ENCODE measurements at regions not wholly inside any gene's neighbourhood (a gene's known extent, or its start where the extent isn't known, plus 50 kb on each side); places are given as distances from the start of the nearest gene placed in this dataset.

DNA sequence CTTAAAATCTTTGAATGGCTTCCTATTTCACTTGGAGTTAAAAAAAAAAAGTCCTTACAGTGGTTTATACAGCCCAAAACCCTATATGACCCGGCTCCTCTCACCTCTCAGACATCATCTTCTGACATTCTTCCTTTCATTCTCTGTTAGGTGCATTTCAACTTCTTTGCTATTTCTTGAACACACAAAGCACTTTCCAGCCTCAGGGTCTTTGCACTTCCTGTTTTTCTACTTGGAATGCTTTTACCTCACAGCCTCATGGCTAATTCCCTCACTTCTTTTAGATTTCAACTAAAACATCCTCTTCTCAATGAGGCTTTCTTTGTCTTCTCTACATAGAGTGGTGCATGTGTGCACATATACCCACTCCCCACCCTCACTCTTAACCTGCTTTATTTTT, 91.0 kb upstream of the MB21D2 start:
- Mint-ChIP-seq H3K27ac (ENCODE audit: unreplicated experiment) (no peak overlapping the region), H3K9me3 (ENCODE audit: unreplicated experiment) (peaks cover 5% of the 10 kb centered on the region), H3K4me1 (ENCODE audit: unreplicated experiment) (peaks cover 5% of the 10 kb centered on the region), H3K36me3 (ENCODE audit: low read depth, unreplicated experiment) (no peaks in the 10 kb centered on the region), H3K27me3 (ENCODE audit: unreplicated experiment) (no peaks in the 10 kb centered on the region), H3K4me3 (ENCODE audit: unreplicated experiment) (no peak overlapping the region)
- TF ChIP-seq CTCF (IDR thresholded peaks at IDR 0.05; ENCODE audit: unreplicated experiment): no peak
- DNase-seq (ENCODE audit: low spot score): no peak

GRCh38 chr3:193010191-193010590, 92.5 kb upstream of the MB21D2 start:
- H3K27me3 Mint-ChIP-seq (ENCODE audit: unreplicated experiment): no peaks in the 10 kb centered on the region

DNA sequence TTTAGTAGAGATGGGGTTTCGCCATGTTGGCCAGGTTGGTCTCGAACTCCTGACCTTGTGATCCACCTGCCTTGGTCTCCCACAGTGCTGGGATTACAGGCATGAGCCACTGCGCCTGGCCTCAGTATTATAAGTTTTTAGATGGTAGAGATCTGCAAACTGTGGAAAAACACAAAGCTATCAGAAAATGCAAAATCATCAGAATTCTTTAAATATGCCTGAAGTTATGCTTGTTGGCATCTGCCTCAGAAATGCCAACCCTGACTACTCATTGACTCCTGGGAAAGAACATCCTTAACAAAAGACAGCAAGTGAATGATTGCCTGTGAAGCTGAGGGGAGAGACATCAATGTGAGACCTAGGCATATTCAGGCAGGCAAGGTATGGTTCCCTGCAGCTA, 94.3 kb upstream of the MB21D2 start:
- Mint-ChIP-seq H3K27me3 (ENCODE audit: unreplicated experiment) (peaks cover 1% of the 10 kb centered on the region), H3K4me1 (ENCODE audit: unreplicated experiment) (peaks cover 15% of the 10 kb centered on the region), H3K36me3 (ENCODE audit: low read depth, unreplicated experiment) (no peaks in the 10 kb centered on the region), H3K9me3 (ENCODE audit: unreplicated experiment) (peaks cover 5% of the 10 kb centered on the region), H3K27ac (ENCODE audit: unreplicated experiment) (no peak overlapping the region), H3K4me3 (ENCODE audit: unreplicated experiment) (no peak overlapping the region)
- no peak for TF ChIP-seq CTCF (IDR thresholded peaks at IDR 0.05; ENCODE audit: unreplicated experiment)
- DNase-seq (ENCODE audit: low spot score): no peak

More at GRCh38 chr3:193010191-193010590, 92.5 kb upstream of the MB21D2 start:
- Mint-ChIP-seq H3K27ac (ENCODE audit: unreplicated experiment) (no peak overlapping the region), H3K9me3 (ENCODE audit: unreplicated experiment) (peaks cover 5% of the 10 kb centered on the region), H3K36me3 (ENCODE audit: low read depth, unreplicated experiment) (no peaks in the 10 kb centered on the region), H3K4me3 (ENCODE audit: unreplicated experiment) (no peak overlapping the region), H3K4me1 (ENCODE audit: unreplicated experiment) (peaks cover 5% of the 10 kb centered on the region)
- TF ChIP-seq CTCF (IDR thresholded peaks at IDR 0.05; ENCODE audit: unreplicated experiment): no peak
- DNase-seq (ENCODE audit: low spot score): no peak

GRCh38 chr3:193014902-193015301, 97.2 kb upstream of the MB21D2 start:
- peaks cover 5% of the 10 kb centered on the region for H3K9me3 Mint-ChIP-seq (ENCODE audit: unreplicated experiment)
- peaks cover 1% of the 10 kb centered on the region for H3K27me3 Mint-ChIP-seq (ENCODE audit: unreplicated experiment)
- no peak for DNase-seq (ENCODE audit: low spot score)
- no peak overlapping the region for H3K4me3 Mint-ChIP-seq (ENCODE audit: unreplicated experiment)
- no peak overlapping the region for H3K27ac Mint-ChIP-seq (ENCODE audit: unreplicated experiment)
- H3K36me3 Mint-ChIP-seq (ENCODE audit: low read depth, unreplicated experiment): no peaks in the 10 kb centered on the region
- TF ChIP-seq CTCF (IDR thresholded peaks at IDR 0.05; ENCODE audit: unreplicated experiment): no peak
- peaks cover 22% of the 10 kb centered on the region for H3K4me1 Mint-ChIP-seq (ENCODE audit: unreplicated experiment)

DNA sequence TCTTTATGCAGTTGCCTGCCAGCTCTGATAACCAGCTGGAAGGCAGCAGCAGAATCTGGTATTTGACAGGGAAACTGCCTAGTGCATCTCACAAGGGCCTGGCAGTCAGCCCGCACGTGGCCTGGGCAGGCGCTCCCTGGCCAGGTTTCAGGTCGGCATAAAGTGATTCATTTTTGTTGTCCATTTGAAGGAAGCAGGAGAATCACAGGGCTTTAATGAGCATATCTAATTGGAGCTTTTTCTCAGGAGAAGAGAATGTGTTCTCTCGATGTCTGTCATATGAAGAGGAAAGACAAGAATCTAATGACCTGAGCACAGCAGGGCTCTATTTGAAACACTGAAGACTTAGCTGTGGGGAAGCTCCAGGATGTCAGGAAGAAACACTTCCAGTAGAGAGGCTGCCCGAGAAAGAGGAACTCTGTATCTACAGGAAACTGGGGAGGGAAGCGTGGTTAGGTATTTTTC, 98.8 kb upstream of the MB21D2 start:
- Mint-ChIP-seq H3K4me1 (ENCODE audit: unreplicated experiment) (peaks cover 22% of the 10 kb centered on the region), H3K36me3 (ENCODE audit: low read depth, unreplicated experiment) (no peaks in the 10 kb centered on the region), H3K4me3 (ENCODE audit: unreplicated experiment) (no peak overlapping the region), H3K9me3 (ENCODE audit: unreplicated experiment) (peaks cover 5% of the 10 kb centered on the region), H3K27ac (ENCODE audit: unreplicated experiment) (peak overlapping the region; percentile 26), H3K27me3 (ENCODE audit: unreplicated experiment) (peaks cover 1% of the 10 kb centered on the region)
- no peak for TF ChIP-seq CTCF (IDR thresholded peaks at IDR 0.05; ENCODE audit: unreplicated experiment)
- DNase-seq (ENCODE audit: low spot score): peak; percentile 12

Measured in endothelial cell (in vitro differentiated cells).